Naive thymus-derived CD4-positive, alpha-beta T cell (primary cell): ENCODE measurements at regions not wholly inside any gene's neighbourhood (a gene's known extent, or its start where the extent isn't known, plus 50 kb on each side); places are given as distances from the start of the nearest gene placed in this dataset.

Experiments used
- ATAC-seq: fragments of 150-1000 bp; cut with Tn5 transposase; 2 replicates; pipeline ENCODE4 v1.10.0; 2021; ENCODE audit warnings: mild to moderate bottlenecking, moderate library complexity
- CTCF ChIA-PET: fragments of 350-600 bp; sonication (Branson Sonifier 250); formaldehyde crosslinking; loops from one replicate; lab custom pipeline; 2021; ENCODE audit warnings: antibody characterized with exemption; lab: Charles Lee
- POLR2A ChIA-PET: fragments of 350-600 bp; sonication (Branson Sonifier 250); formaldehyde crosslinking; loops from one replicate; lab custom pipeline; 2021; ENCODE audit warnings: antibody characterized with exemption, inconsistent platforms; lab: Charles Lee
- DNase-seq, 9 donors: peaks; one replicate each; pipeline versions ENCODE4 v3.0.0 to v3.0.0-alpha.2; 2020 to 2022; ENCODE audit warnings: mixed read lengths in 1 of 9
- H3K27ac ChIP-seq: one replicate; pipeline ENCODE4 v1.7.0; 2013; ENCODE audit warnings: mild to moderate bottlenecking, low read depth, low read length, moderate library complexity
- H3K27me3 ChIP-seq, 2 donors: one replicate each; pipeline ENCODE4 v1.7.0; 2013; ENCODE audit warnings: low read length in 2 of 2, mild to moderate bottlenecking in 2 of 2, moderate library complexity in 2 of 2; ENCODE audit not compliant: control insufficient read depth in 2 of 2, insufficient read depth in 2 of 2
- H3K36me3 ChIP-seq, 3 experiments: 1 replicate in 2 of 3; 2 replicates in 1 of 3; pipeline ENCODE4 v1.7.0; 2013; ENCODE audit warnings: low read length in 3 of 3, mild to moderate bottlenecking in 3 of 3, moderate library complexity in 1 of 3; ENCODE audit not compliant: insufficient read depth in 3 of 3, control insufficient read depth in 2 of 3
- H3K4me1 ChIP-seq, 2 donors: one replicate each; pipeline ENCODE4 v1.7.0; 2013; ENCODE audit warnings: low read length in 2 of 2, mild to moderate bottlenecking in 2 of 2, moderate library complexity in 1 of 2; ENCODE audit not compliant: control insufficient read depth in 2 of 2, insufficient read depth in 2 of 2
- H3K4me3 ChIP-seq: 2 replicates; pipeline ENCODE4 v1.7.0; 2013; ENCODE audit warnings: mild to moderate bottlenecking, low read length
- H3K9me3 ChIP-seq, 3 experiments: 1 replicate in 2 of 3; 2 replicates in 1 of 3; pipeline ENCODE4 v1.7.0; 2013; ENCODE audit warnings: low read length in 3 of 3; ENCODE audit not compliant: control insufficient read depth in 2 of 3
- H3K27ac Mint-ChIP-seq, 9 donors: one replicate each; pipeline ENCODE4 v1.8.0; 2020 to 2022; ENCODE audit warnings: mixed read lengths in 9 of 9, mild to moderate bottlenecking in 8 of 9, moderate library complexity in 5 of 9, inconsistent platforms in 2 of 9
- H3K27me3 Mint-ChIP-seq, 5 donors: one replicate each; pipeline ENCODE4 v1.8.0; 2021 to 2022; ENCODE audit warnings: mixed read lengths in 5 of 5, mild to moderate bottlenecking in 1 of 5
- H3K36me3 Mint-ChIP-seq, 5 donors: one replicate each; pipeline ENCODE4 v1.8.0; 2020 to 2022; ENCODE audit warnings: mixed read lengths in 5 of 5, mild to moderate bottlenecking in 3 of 5, inconsistent platforms in 1 of 5
- H3K4me1 Mint-ChIP-seq, 7 donors: one replicate each; pipeline ENCODE4 v1.8.0; 2020 to 2022; ENCODE audit warnings: mixed read lengths in 7 of 7, mild to moderate bottlenecking in 3 of 7, inconsistent platforms in 1 of 7
- H3K4me3 Mint-ChIP-seq, 10 donors: one replicate each; pipeline ENCODE4 v1.8.0; 2020 to 2022; ENCODE audit warnings: mild to moderate bottlenecking in 10 of 10, mixed read lengths in 10 of 10, moderate library complexity in 6 of 10, inconsistent platforms in 2 of 10
- H3K9me3 Mint-ChIP-seq, 11 donors: one replicate each; pipeline ENCODE4 v1.8.0; 2020 to 2022; ENCODE audit warnings: mixed read lengths in 11 of 11, mild to moderate bottlenecking in 4 of 11, inconsistent platforms in 1 of 11, moderate library complexity in 1 of 11
- intact Hi-C, 2 donors: fragments of 100-400 bp; cut with micrococcal nuclease; formaldehyde crosslinking; loops; one replicate each; pipeline ENCODE4 v1.15.1; 2023

DNA sequence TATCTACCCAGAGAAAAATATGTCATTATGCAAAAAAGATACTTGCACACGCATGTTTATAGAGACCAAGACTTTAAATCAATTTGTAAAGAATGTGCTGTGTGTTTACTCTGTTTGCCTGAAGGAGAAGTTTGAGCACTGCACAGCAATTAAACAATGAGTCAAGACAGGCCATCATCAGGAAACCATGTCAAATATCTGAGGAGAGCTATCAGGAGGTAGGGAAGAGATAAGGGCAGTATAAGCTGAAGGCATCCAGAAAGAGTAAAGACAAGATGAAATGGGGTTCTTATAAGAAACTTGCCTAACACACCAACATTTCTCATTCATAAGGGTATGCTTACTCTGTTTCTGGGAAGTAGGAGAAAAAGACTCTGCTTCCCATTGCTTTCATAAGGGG is 405.8 kb upstream of the PTGER4 start:
- Histone ChIP-seq H3K36me3 (no peaks in the 10 kb centered on the region), H3K27ac (no peak overlapping the region), H3K9me3 (no peaks in the 10 kb centered on the region), H3K4me1 (peaks cover 9 to 16% of the 10 kb centered on the region in 2 donors), H3K27me3 (no peaks in the 10 kb centered on the region), H3K4me3 (no peak overlapping the region)
- ChIA-PET POLR2A (no interaction called here), CTCF (no interaction called here)
- no peaks in the 10 kb centered on the region for H3K27me3 Mint-ChIP-seq
- peaks cover 0 to 8% (median 0%) of the 10 kb centered on the region in 5 donors for H3K36me3 Mint-ChIP-seq
- no peak overlapping the region for H3K27ac Mint-ChIP-seq
- peaks cover 18 to 56% (median 34%) of the 10 kb centered on the region in 7 donors for H3K4me1 Mint-ChIP-seq
- intact Hi-C loops = no loop called here
- DNase-seq (no peak), ATAC-seq (no peak)
- no peak overlapping the region for H3K4me3 Mint-ChIP-seq
- H3K9me3 Mint-ChIP-seq = peaks cover 0 to 3% (median 0%) of the 10 kb centered on the region in 11 donors

DNA sequence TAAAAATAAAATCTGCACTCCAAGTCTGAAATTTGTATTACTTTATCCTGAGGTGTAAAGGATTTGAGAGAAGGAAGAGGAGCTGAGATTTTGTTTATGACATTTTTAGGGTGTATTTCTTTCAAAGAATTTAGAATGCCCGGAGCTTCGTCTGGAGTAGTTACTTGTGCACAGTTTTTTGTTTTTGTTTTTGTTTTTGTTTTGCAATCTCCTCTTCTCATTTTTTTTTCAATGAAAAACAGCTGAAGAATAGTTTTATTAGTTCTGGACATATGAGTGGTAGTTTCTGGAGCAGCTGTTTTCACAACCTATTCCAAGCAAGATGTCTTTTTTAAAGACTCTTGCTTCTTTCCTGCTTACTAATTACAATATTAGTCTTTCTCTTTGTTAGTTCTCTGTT is 408.2 kb upstream of the PTGER4 start:
- Mint-ChIP-seq H3K36me3 (peaks cover 0 to 8% (median 0%) of the 10 kb centered on the region in 5 donors), H3K27me3 (no peaks in the 10 kb centered on the region), H3K4me3 (no peak overlapping the region), H3K4me1 (peaks cover 8 to 37% (median 15%) of the 10 kb centered on the region in 7 donors), H3K27ac (no peak overlapping the region), H3K9me3 (peaks cover 0 to 3% (median 0%) of the 10 kb centered on the region in 11 donors)
- POLR2A ChIA-PET = no interaction called here
- H3K9me3 ChIP-seq = no peaks in the 10 kb centered on the region
- peaks cover 0 to 4% of the 10 kb centered on the region in 2 donors for H3K4me1 ChIP-seq
- CTCF ChIA-PET = interaction anchor here (0.5 kb wide), 1 partner anchor 455 kb away, joined by 3 read pairs; no protein-coding TSS in a partner anchor
- H3K4me3 ChIP-seq = no peak overlapping the region
- no peak overlapping the region for H3K27ac ChIP-seq
- intact Hi-C loops = no loop called here
- ATAC-seq (no peak), DNase-seq (no peak)
- H3K27me3 ChIP-seq = no peaks in the 10 kb centered on the region
- H3K36me3 ChIP-seq = no peaks in the 10 kb centered on the region

DNA sequence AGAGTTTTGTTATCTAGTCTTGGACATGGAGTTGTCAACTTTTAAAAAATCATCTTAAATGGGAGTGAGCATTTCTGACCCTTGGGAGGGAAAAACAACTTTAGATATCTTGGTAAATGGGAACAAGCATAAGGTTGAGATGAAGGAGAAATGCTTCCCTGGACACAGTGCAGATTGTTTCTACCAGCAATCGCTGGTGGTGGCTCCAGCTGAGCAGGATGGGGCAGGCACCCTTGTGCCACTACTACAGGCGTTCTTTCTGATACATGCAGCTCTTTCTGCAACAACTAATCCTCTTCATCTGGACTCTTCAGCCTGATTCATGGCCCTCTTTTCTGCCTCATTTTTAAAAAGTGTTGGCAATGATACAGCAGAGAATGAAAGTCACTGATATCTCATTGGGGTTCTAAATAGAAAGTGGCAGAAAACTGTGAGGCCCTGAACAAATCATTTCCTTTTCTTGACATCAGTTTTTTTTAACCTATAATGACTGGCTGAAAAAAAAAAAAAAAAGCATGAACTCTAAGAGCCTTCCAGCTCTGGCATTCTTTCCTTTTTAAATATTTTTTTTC is 409.4 kb upstream of the PTGER4 start:
- ChIA-PET CTCF (interaction anchor here (0.6 kb wide), 1 partner anchor 61 kb away, joined by 3 read pairs; no protein-coding TSS in a partner anchor), POLR2A (no interaction called here)
- DNase-seq (no peak), ATAC-seq (no peak)
- Histone ChIP-seq H3K9me3 (no peaks in the 10 kb centered on the region), H3K27ac (no peak overlapping the region), H3K4me3 (no peak overlapping the region), H3K36me3 (no peaks in the 10 kb centered on the region), H3K4me1 (no peaks in the 10 kb centered on the region), H3K27me3 (no peaks in the 10 kb centered on the region)
- intact Hi-C loops = no loop called here
- Mint-ChIP-seq H3K27me3 (no peaks in the 10 kb centered on the region), H3K36me3 (peaks cover 0 to 9% (median 0%) of the 10 kb centered on the region in 5 donors), H3K4me3 (no peak overlapping the region), H3K4me1 (peaks cover 2 to 26% (median 4%) of the 10 kb centered on the region in 7 donors), H3K9me3 (peaks cover 0 to 3% (median 0%) of the 10 kb centered on the region in 11 donors), H3K27ac (no peak overlapping the region)

DNA sequence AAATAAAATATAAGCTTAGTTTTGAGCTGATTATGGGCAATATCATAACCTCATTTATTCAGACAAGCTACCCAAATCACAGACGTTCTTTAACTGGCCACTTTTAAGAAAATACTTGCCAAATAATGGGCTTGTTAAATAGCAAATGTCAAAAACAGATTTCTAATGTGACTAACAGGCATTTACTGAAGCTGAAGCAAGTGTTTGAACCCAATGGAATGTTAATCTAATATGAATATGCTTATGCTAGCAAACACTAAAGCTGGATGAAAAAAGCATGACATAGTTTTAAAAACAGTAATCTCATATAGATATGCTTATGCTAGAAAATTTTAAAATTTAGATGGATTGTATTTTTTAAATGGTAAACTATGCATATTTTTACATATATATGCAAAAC is 411.6 kb upstream of the PTGER4 start:
- ChIA-PET CTCF (no interaction called here), POLR2A (no interaction called here)
- Histone ChIP-seq H3K4me1 (no peaks in the 10 kb centered on the region), H3K9me3 (no peaks in the 10 kb centered on the region), H3K27me3 (no peaks in the 10 kb centered on the region), H3K27ac (no peak overlapping the region), H3K36me3 (no peaks in the 10 kb centered on the region), H3K4me3 (no peak overlapping the region)
- Mint-ChIP-seq H3K27ac (no peak overlapping the region), H3K36me3 (peaks cover 0 to 4% (median 0%) of the 10 kb centered on the region in 5 donors), H3K27me3 (no peaks in the 10 kb centered on the region), H3K4me1 (peaks cover 0 to 17% (median 0%) of the 10 kb centered on the region in 7 donors), H3K4me3 (no peak overlapping the region), H3K9me3 (peaks cover 0 to under 1% (median 0%) of the 10 kb centered on the region in 11 donors)
- DNase-seq (no peak), ATAC-seq (no peak)
- intact Hi-C loops = no loop called here

DNA sequence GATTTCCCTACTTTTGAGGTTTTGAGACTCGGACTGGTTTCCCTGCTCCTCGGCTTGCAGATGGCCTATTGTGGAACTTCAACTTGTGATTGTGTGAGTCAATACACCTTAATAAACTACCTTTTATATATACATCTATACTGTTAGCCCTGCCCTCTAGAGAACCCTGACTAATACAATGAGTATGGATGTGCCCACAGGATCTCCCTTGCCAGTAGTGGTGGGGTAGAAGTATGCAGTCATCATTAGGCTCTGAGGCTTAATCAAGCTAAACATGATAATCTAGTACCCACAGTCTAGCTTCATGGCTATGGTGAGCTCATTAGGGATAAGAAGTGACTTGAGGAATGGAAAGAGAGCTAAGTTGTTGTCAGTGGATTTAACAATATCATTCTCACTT is 412.8 kb upstream of the PTGER4 start:
- CTCF ChIA-PET = no interaction called here
- DNase-seq (no peak), ATAC-seq (no peak)
- Histone ChIP-seq H3K4me3 (no peak overlapping the region), H3K27ac (no peak overlapping the region), H3K9me3 (no peaks in the 10 kb centered on the region), H3K36me3 (no peaks in the 10 kb centered on the region), H3K27me3 (no peaks in the 10 kb centered on the region), H3K4me1 (no peaks in the 10 kb centered on the region)
- POLR2A ChIA-PET = no interaction called here
- Mint-ChIP-seq H3K4me3 (no peak overlapping the region), H3K9me3 (no peaks in the 10 kb centered on the region), H3K27ac (no peak overlapping the region), H3K36me3 (peaks cover 0 to 3% (median 0%) of the 10 kb centered on the region in 5 donors), H3K27me3 (no peaks in the 10 kb centered on the region), H3K4me1 (peaks cover 0 to 17% (median 0%) of the 10 kb centered on the region in 7 donors)
- intact Hi-C loops = no loop called here

DNA sequence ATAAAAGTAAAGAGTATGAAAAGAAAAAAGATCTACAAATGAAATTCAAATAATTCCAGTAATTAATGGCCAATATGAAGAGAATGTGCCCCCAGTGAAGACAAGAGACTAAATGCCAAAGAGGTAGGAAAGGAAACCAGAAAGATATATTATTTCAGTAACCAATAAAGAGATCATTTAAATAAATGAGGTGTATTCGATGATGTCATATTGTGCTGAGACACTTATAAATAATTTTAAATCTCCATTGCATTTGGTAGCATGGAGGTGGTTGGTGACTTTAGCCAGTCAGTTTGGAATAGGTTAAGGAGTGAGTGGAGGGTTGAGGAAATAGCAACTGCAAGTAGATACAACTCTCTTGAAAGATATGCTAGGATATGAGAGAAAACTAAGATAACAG is 417.7 kb upstream of the PTGER4 start:
- H3K27ac ChIP-seq = no peak overlapping the region
- H3K36me3 ChIP-seq = no peaks in the 10 kb centered on the region
- Mint-ChIP-seq H3K27ac (no peak overlapping the region), H3K4me1 (peaks cover 0 to 7% (median 0%) of the 10 kb centered on the region in 7 donors), H3K27me3 (no peaks in the 10 kb centered on the region), H3K9me3 (peaks cover 0 to 7% (median 0%) of the 10 kb centered on the region in 11 donors), H3K4me3 (no peak overlapping the region), H3K36me3 (peaks cover 0 to 11% (median 0%) of the 10 kb centered on the region in 5 donors)
- no peaks in the 10 kb centered on the region for H3K27me3 ChIP-seq
- DNase-seq (no peak), ATAC-seq (no peak)
- CTCF ChIA-PET = no interaction called here
- POLR2A ChIA-PET = no interaction called here
- intact Hi-C loops = no loop called here
- no peak overlapping the region for H3K4me3 ChIP-seq
- no peaks in the 10 kb centered on the region for H3K9me3 ChIP-seq
- H3K4me1 ChIP-seq = no peaks in the 10 kb centered on the region

DNA sequence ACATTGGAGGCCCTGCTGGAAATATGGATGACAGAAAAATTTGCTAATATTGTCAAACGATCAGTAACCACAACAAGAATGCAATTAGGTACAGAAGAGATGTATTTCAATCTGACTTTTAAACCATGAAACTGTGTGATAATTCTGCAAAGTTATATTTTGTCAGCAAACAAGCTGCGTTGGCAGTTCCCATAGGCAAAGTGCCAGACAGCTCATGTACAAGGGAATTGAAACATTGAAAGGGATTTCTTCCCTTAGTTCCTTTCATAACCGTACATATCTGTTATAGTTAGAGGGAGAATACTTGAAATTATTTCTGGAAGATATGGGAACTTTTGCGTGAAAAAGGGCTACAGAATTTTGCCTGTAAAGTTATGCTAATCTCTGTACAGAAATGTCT is 419.4 kb upstream of the PTGER4 start:
- Histone ChIP-seq H3K9me3 (no peaks in the 10 kb centered on the region), H3K27ac (no peak overlapping the region), H3K27me3 (no peaks in the 10 kb centered on the region), H3K36me3 (no peaks in the 10 kb centered on the region), H3K4me1 (no peaks in the 10 kb centered on the region), H3K4me3 (no peak overlapping the region)
- ATAC-seq (no peak), DNase-seq (no peak)
- H3K36me3 Mint-ChIP-seq = peaks cover 0 to 9% (median 0%) of the 10 kb centered on the region in 5 donors
- no peak overlapping the region for H3K27ac Mint-ChIP-seq
- no peaks in the 10 kb centered on the region for H3K27me3 Mint-ChIP-seq
- H3K4me3 Mint-ChIP-seq = no peak overlapping the region
- intact Hi-C loops = no loop called here
- POLR2A ChIA-PET = no interaction called here
- CTCF ChIA-PET = interaction anchor here (0.8 kb wide), 1 partner anchor 170 kb away, joined by 3 read pairs; no protein-coding TSS in a partner anchor
- H3K9me3 Mint-ChIP-seq = peaks cover 0 to 7% (median 0%) of the 10 kb centered on the region in 11 donors
- H3K4me1 Mint-ChIP-seq = peaks cover 0 to 7% (median 0%) of the 10 kb centered on the region in 7 donors
